COR-L47 (cell line): ENCODE measurements at regions not wholly inside any gene's neighbourhood (a gene's known extent, or its start where the extent isn't known, plus 50 kb on each side); places are given as distances from the start of the nearest gene placed in this dataset.
"Not testable (repeated sequence)": the region's sequence is repeated elsewhere in the genome, so short reads cannot be mapped to it uniquely, and the experiment has no call there.

Source experiments
- DNase-seq: peaks from one replicate; lab custom pipeline; 2025; lab: John Stamatoyannopoulos, UW

- DNase-seq = no peak
Observed at GRCh38 chr9:85208666-85209065, 533.1 kb downstream of the AGTPBP1 start.

- no peak for DNase-seq
Observed at GRCh38 chr9:85204176-85204575, 534.6 kb downstream of the NTRK2 start.

- no peak for DNase-seq
Observed at GRCh38 chr9:85202596-85202995, 533.1 kb downstream of the NTRK2 start.

- no peak for DNase-seq
Observed at GRCh38 chr9:85200726-85201404, 531.3 kb downstream of the NTRK2 start.

- DNase-seq = no peak
Observed at GRCh38 chr9:85199866-85200495, 530.5 kb downstream of the NTRK2 start.

- DNase-seq = no peak
Observed at GRCh38 chr9:85192750-85193149, 523.2 kb downstream of the NTRK2 start.

GRCh38 chr9:85186218-85186585 is 516.7 kb downstream of the NTRK2 start:
- no peak for DNase-seq

GRCh38 chr9:85185486-85186217 is 516.1 kb downstream of the NTRK2 start:
- no peak for DNase-seq

GRCh38 chr9:85182383-85182782 is 512.9 kb downstream of the NTRK2 start:
- DNase-seq = no peak

GRCh38 chr9:85178474-85178873 is 508.9 kb downstream of the NTRK2 start:
- DNase-seq = peak; percentile 41

- no peak for DNase-seq
Observed at GRCh38 chr9:85173967-85174366, 504.4 kb downstream of the NTRK2 start.

GRCh38 chr9:85172001-85172978 is 502.8 kb downstream of the NTRK2 start:
- DNase-seq = no peak

- DNase-seq = no peak
Observed at GRCh38 chr9:85171163-85171562, 501.6 kb downstream of the NTRK2 start.

GRCh38 chr9:85168412-85168811 is 498.9 kb downstream of the NTRK2 start:
- no peak for DNase-seq

GRCh38 chr9:85167146-85167545 is 497.6 kb downstream of the NTRK2 start:
- no peak for DNase-seq

- no peak for DNase-seq
Observed at GRCh38 chr9:85163825-85164224, 494.3 kb downstream of the NTRK2 start.

- DNase-seq = no peak
Observed at GRCh38 chr9:85163415-85163814, 493.9 kb downstream of the NTRK2 start.

- DNase-seq = no peak
Observed at GRCh38 chr9:85162822-85163221, 493.3 kb downstream of the NTRK2 start.

GRCh38 chr9:85160944-85161343 is 491.4 kb downstream of the NTRK2 start:
- not testable (repeated sequence) for DNase-seq

- DNase-seq = peak; percentile 19
Observed at GRCh38 chr9:85158512-85158911, 489.0 kb downstream of the NTRK2 start.

- no peak for DNase-seq
Observed at GRCh38 chr9:85157772-85158171, 488.2 kb downstream of the NTRK2 start.

GRCh38 chr9:85156652-85157051 is 487.1 kb downstream of the NTRK2 start:
- DNase-seq = no peak
